CD4-positive, alpha-beta T cell (primary cell): ENCODE measurements at regions not wholly inside any gene's neighbourhood (a gene's known extent, or its start where the extent isn't known, plus 50 kb on each side); places are given as distances from the start of the nearest gene placed in this dataset.

Source experiments
- ATAC-seq: fragments of 200-7000 bp; cut with Tn5 transposase; one replicate; pipeline ENCODE4 v1.10.0; 2022; ENCODE audit warnings: mild to moderate bottlenecking; ENCODE audit not compliant: poor library complexity
- CTCF ChIA-PET: fragments of 350-600 bp; sonication (Branson Sonifier 250); formaldehyde crosslinking; loops from one replicate; lab custom pipeline; 2021; ENCODE audit warnings: antibody characterized with exemption, inconsistent platforms; lab: Charles Lee
- POLR2A ChIA-PET: fragments of 350-600 bp; sonication (Branson Sonifier 250); formaldehyde crosslinking; loops from one replicate; lab custom pipeline; 2021; ENCODE audit warnings: antibody characterized with exemption, inconsistent platforms; lab: Charles Lee
- DNase-seq, 14 experiments: peaks; one replicate each; pipeline ENCODE4 v3.0.0-alpha.2; 2013 to 2020; ENCODE audit warnings: mixed read lengths in 2 of 14
- H3K27ac ChIP-seq, 2 donors: one replicate each; pipeline versions ENCODE4 v1.5.1 to v1.7.0; 2013; ENCODE audit warnings: low read length in 2 of 2, low read depth in 1 of 2, mild to moderate bottlenecking in 1 of 2
- H3K27me3 ChIP-seq, 2 experiments: 1 replicate in 1 of 2; 2 replicates in 1 of 2; pipeline versions ENCODE4 v1.6.1 to v1.7.0; 2013; ENCODE audit warnings: low read length in 2 of 2, control low read depth in 1 of 2, mild to moderate bottlenecking in 1 of 2, moderate library complexity in 1 of 2; ENCODE audit not compliant: insufficient read depth in 2 of 2, control insufficient read depth in 1 of 2
- H3K36me3 ChIP-seq: one replicate; pipeline ENCODE4 v1.6.1; 2013; ENCODE audit warnings: low read length, control low read depth; ENCODE audit not compliant: insufficient read depth
- H3K4me1 ChIP-seq: one replicate; pipeline ENCODE4 v1.6.1; 2013; ENCODE audit warnings: low read length, control low read depth; ENCODE audit not compliant: insufficient read depth
- H3K4me3 ChIP-seq: one replicate; pipeline ENCODE4 v1.5.1; 2013; ENCODE audit warnings: mild to moderate bottlenecking, low read length, moderate library complexity
- H3K9me3 ChIP-seq, 2 experiments: 1 replicate in 1 of 2; 2 replicates in 1 of 2; pipeline versions ENCODE4 v1.6.1 to v1.7.0; 2013; ENCODE audit warnings: low read length in 2 of 2, mild to moderate bottlenecking in 2 of 2, control low read depth in 1 of 2, moderate library complexity in 1 of 2; ENCODE audit not compliant: control insufficient read depth in 1 of 2, insufficient read depth in 1 of 2
- H3K27ac Mint-ChIP-seq: one replicate; pipeline ENCODE4 v1.8.0; 2020; ENCODE audit warnings: mixed read lengths
- H3K27me3 Mint-ChIP-seq: one replicate; pipeline ENCODE4 v1.8.0; 2021; ENCODE audit warnings: mixed read lengths
- H3K36me3 Mint-ChIP-seq: one replicate; pipeline ENCODE4 v1.8.0; 2021; ENCODE audit warnings: low read depth, mixed read lengths
- H3K4me1 Mint-ChIP-seq: one replicate; pipeline ENCODE4 v1.8.0; 2021; ENCODE audit warnings: low read depth, mixed read lengths
- H3K4me3 Mint-ChIP-seq: one replicate; pipeline ENCODE4 v1.8.0; 2020; ENCODE audit warnings: mild to moderate bottlenecking, mixed read lengths
- H3K9me3 Mint-ChIP-seq: one replicate; pipeline ENCODE4 v1.8.0; 2020; ENCODE audit warnings: mixed read lengths
- CTCF ChIP-seq: fragments of 200-600 bp; IDR thresholded peaks from one replicate; pipeline ENCODE4 v1.8.0; 2022; ENCODE audit warnings: antibody characterized with exemption, mild to moderate bottlenecking
- intact Hi-C, 2 experiments: fragments of 100-400 bp; cut with DNase I in 1 of 2; cut with micrococcal nuclease in 1 of 2; formaldehyde crosslinking; loops; one replicate each; pipeline versions ENCODE4 v1.15.1 to v1.9.0; 2023 to 2025; cut with DNase I, micrococcal nuclease

DNA sequence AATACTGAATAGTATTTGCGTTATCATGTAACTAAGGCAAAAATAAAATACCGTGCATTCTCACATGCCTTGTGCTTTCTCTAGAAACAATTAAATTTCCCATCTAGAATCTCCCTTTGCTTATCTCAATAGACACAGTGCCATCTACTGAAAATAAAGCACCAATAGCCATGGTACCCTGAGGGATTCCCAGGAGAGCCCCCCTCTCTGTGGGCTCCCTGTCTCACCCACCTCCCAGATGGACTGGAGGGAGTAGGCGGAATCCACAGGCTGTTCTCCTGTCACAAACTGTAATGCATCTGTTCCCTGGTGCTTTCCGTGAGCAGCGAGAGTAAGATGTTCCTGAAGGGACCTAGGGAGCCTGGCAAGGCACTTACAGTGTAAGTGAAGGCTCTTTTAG, 112.4 kb upstream of the UPP2 start:
- DNase-seq, result no peak
- H3K4me1 ChIP-seq, result no peaks in the 10 kb centered on the region
- Mint-ChIP-seq H3K27ac (no peak overlapping the region), H3K9me3 (no peaks in the 10 kb centered on the region), H3K4me1 (no peaks in the 10 kb centered on the region), H3K36me3 (no peaks in the 10 kb centered on the region), H3K4me3 (no peak overlapping the region), H3K27me3 (no peaks in the 10 kb centered on the region)
- H3K4me3 ChIP-seq, result no peak overlapping the region
- H3K36me3 ChIP-seq, result no peaks in the 10 kb centered on the region
- ChIA-PET CTCF (no interaction called here), POLR2A (no interaction called here)
- intact Hi-C loops, result no loop called here
- H3K9me3 ChIP-seq, result no peaks in the 10 kb centered on the region
- no peak for ATAC-seq
- H3K27me3 ChIP-seq, result no peaks in the 10 kb centered on the region
- no peak overlapping the region for H3K27ac ChIP-seq
- no peak for TF ChIP-seq CTCF

GRCh38 chr2:157986761-157987160, 110.6 kb upstream of the ACVR1 start:
- H3K27ac ChIP-seq, result no peak overlapping the region
- Mint-ChIP-seq H3K27me3 (peaks cover 6% of the 10 kb centered on the region), H3K27ac (no peak overlapping the region), H3K36me3 (no peaks in the 10 kb centered on the region), H3K4me1 (no peaks in the 10 kb centered on the region), H3K4me3 (no peak overlapping the region), H3K9me3 (peaks cover 10% of the 10 kb centered on the region)
- TF ChIP-seq CTCF, result no peak
- no peaks in the 10 kb centered on the region for H3K36me3 ChIP-seq
- CTCF ChIA-PET, result no interaction called here
- H3K27me3 ChIP-seq, result no peaks in the 10 kb centered on the region
- ATAC-seq, result no peak
- POLR2A ChIA-PET, result no interaction called here
- no peak for DNase-seq
- intact Hi-C loops, result no loop called here
- H3K4me1 ChIP-seq, result no peaks in the 10 kb centered on the region
- peaks cover 0 to 3% of the 10 kb centered on the region in 2 experiments for H3K9me3 ChIP-seq
- H3K4me3 ChIP-seq, result no peak overlapping the region

GRCh38 chr2:157984866-157985265, 108.7 kb upstream of the ACVR1 start:
- H3K9me3 Mint-ChIP-seq, result peaks cover 17% of the 10 kb centered on the region
- Histone ChIP-seq H3K4me3 (no peak overlapping the region), H3K36me3 (no peaks in the 10 kb centered on the region), H3K27ac (no peak overlapping the region), H3K27me3 (no peaks in the 10 kb centered on the region), H3K9me3 (peaks cover 8 to 11% of the 10 kb centered on the region in 2 experiments), H3K4me1 (no peaks in the 10 kb centered on the region)
- DNase-seq (no peak), ATAC-seq (no peak)
- peaks cover 6% of the 10 kb centered on the region for H3K27me3 Mint-ChIP-seq
- POLR2A ChIA-PET, result no interaction called here
- intact Hi-C loops, result no loop called here
- CTCF ChIA-PET, result no interaction called here
- no peak overlapping the region for H3K4me3 Mint-ChIP-seq
- no peak overlapping the region for H3K27ac Mint-ChIP-seq
- no peak for TF ChIP-seq CTCF
- H3K4me1 Mint-ChIP-seq, result no peaks in the 10 kb centered on the region
- H3K36me3 Mint-ChIP-seq, result no peaks in the 10 kb centered on the region
